GM18909 (cell line): ENCODE measurements at regions not wholly inside any gene's neighbourhood (a gene's known extent, or its start where the extent isn't known, plus 50 kb on each side); places are given as distances from the start of the nearest gene placed in this dataset.
"Not testable (repeated sequence)": the region's sequence is repeated elsewhere in the genome, so short reads cannot be mapped to it uniquely, and the experiment has no call there.

Experiments used
- ATAC-seq: cut with Tn5 transposase; IDR thresholded peaks from one replicate; pipeline ENCODE4 v1.9.1; 2021; ENCODE audit warnings: mild to moderate bottlenecking; ENCODE audit not compliant: unreplicated experiment, poor library complexity

GRCh38 chr2:208793434-208793833, 386.8 kb downstream of the PTH2R start:
- ATAC-seq, result no peak

GRCh38 chr2:208794288-208794975, 387.8 kb downstream of the PTH2R start:
- no peak for ATAC-seq

DNA sequence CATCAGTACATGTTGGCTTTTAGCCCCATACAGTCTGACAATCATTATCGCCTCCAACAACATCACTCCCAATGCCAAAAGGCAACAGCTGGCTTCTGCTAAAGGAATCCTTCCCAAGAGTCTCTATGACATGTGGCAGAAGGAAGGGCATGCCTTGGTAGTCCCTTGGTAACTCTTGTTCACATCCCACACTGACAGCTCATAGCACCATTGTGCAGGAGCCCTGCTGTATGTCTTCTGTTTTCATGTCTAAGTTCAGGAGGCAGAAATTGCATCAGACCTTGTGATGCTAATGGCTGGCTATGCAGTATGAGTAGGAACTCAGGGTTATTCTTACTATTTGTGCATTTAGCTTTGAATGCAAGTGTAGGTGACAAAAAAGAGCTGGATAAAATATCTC, 392.1 kb downstream of the PTH2R start:
- no peak for ATAC-seq

- no peak for ATAC-seq
These were observed 392.8 kb downstream of the PTH2R start for GRCh38 chr2:208799397-208799796.

GRCh38 chr2:208800887-208801286, 394.3 kb downstream of the PTH2R start:
- ATAC-seq, result not testable (repeated sequence)

DNA sequence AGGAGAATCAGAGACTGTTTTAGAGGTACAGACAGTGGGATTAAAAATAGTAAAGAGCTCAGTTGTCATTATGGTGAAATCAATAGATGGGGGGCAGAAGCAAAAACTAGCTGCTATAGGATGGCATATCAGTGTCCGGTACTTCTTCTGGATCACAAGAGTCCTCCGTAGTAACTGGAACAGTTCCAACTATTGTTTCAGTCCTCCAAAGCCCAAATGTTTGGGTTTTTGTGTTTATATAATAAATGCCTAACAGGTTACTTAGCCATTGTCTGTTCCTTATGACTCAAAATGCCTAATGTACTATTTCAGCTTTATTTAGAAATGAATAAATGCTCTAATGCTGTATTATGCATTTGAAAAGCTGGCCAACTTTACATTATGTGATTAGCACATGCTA, 401.2 kb downstream of the PTH2R start:
- no peak for ATAC-seq

GRCh38 chr2:208811885-208812284, 405.3 kb downstream of the PTH2R start:
- ATAC-seq, result not testable (repeated sequence)

DNA sequence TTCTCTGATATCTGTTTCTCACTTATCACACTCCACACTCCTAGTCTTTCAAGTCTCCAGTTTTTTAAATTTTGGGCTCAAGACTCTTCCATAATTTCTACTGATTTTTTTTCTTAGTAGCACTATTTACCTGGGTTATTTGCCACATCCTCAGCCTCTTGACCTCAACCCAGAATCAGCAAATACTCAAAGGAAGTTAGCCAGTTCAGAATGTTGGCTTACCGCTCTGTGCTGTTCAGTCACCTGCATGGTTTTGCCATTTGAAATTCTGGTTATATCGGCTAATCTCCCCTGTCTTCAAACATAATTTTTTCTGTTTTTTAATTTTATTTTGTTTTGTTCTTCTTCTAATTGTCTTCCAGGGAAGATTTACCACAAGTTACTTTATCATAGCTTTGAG, 412.6 kb downstream of the PTH2R start:
- ATAC-seq, result no peak

GRCh38 chr2:208820014-208820688, 413.6 kb downstream of the PTH2R start:
- peak; percentile 97 for ATAC-seq

DNA sequence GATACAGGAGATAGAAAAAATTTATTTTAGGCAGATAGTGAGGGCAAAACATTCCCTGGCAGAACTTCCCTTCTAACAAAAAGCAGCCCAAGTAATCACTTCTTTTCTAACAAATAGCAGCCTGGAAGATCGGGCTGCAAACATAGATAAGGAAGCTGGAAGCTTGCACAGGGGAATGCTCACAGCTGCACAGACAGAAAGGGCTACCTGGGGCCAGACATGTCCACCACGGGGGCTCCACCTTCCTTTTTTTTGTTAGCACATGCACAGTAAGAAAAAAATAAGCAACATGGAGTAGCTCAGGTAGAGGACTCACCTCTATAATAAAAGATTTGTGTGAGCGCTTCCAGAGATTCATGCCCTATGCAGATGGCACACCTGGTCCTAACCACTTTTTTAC, 420.5 kb downstream of the PTH2R start:
- no peak for ATAC-seq

GRCh38 chr2:208827549-208828221, 421.1 kb downstream of the PTH2R start:
- ATAC-seq, result no peak

GRCh38 chr2:208830203-208830602, 423.6 kb downstream of the PTH2R start:
- ATAC-seq, result no peak

DNA sequence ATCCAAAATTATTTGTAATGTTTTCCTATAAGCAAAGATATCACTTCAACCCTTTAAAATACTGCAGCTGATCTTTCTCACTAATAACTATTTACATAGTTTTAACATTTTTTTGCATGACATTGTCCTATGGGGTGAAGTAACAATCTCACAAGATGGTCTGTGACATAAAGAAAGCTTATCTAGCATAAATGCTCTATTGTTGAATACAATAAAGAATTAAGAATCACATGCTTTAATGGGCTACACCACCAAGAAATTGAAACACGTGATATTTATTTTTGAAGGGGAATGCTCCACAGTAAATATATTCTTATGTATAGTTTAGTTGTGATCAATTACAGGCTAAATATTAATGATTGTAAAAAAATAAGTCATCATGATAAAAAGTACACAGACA, 441.1 kb downstream of the PTH2R start:
- no peak for ATAC-seq

GRCh38 chr2:208854717-208855116, 448.1 kb downstream of the PTH2R start:
- ATAC-seq, result no peak

GRCh38 chr2:208867374-208867773, 460.8 kb downstream of the PTH2R start:
- ATAC-seq, result no peak

DNA sequence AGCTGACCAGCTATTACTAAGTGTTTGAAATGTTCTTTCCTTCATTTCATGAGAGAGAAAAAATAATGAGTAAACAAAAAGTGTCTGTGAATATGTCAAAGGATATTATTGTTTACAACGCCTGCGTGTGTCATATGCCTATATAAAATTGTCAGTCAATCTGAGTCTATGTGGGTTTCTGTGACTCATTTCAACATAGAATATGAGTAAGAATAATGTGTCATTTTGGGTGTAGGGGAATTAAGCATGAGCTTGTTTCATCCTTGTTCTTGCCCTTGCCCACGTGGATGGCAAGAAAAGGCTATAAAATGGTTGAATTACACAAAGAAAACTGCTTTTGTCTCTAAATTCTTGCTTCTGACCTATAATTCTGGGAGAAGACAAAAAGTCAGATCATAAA, 466.0 kb downstream of the PTH2R start:
- no peak for ATAC-seq

- no peak for ATAC-seq
These were observed 473.1 kb downstream of the PTH2R start for GRCh38 chr2:208879666-208880065.

- no peak for ATAC-seq
These were observed 473.6 kb downstream of the PTH2R start for GRCh38 chr2:208880171-208880570.

DNA sequence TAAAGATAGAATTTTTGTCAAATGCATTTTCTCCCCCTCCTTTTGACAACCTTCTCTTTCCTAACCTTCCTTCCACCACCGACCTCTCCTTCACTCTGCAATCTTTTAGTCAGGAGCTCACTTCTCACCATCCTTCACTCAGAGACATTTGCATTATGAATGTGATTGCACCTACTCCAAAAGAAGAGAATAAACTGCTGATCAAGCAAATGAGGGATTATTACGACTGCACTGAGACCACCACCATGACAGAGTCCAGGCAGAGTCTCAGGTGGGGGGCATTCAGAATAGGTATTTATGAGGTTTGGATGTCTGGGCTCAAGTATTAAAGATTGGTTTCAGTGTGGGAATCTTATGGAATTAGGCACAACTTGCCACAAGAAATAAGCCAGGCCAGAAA, 483.9 kb downstream of the PTH2R start:
- no peak for ATAC-seq

- ATAC-seq, result no peak
These were observed 485.6 kb downstream of the PTH2R start for GRCh38 chr2:208892203-208892602.

DNA sequence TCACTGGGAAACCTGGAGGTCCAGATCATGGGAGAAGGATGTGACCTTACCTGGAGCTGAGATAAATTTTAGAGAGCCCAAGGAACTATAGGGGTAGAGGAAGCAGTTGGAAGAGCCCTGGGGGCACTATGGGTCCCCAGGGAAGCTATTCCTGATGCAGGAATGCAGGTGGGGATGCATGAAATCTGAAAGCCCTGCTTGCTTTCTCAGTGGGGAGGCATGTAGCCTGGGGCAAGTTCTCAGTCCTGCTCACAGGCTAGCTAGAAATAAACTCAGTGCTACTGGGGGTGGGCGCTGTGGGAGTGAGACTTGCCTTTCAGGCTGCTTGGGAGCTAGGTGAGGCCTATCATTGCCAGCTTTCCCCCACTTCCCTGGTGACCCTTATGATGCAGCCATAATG, 499.7 kb downstream of the PTH2R start:
- ATAC-seq, result no peak

DNA sequence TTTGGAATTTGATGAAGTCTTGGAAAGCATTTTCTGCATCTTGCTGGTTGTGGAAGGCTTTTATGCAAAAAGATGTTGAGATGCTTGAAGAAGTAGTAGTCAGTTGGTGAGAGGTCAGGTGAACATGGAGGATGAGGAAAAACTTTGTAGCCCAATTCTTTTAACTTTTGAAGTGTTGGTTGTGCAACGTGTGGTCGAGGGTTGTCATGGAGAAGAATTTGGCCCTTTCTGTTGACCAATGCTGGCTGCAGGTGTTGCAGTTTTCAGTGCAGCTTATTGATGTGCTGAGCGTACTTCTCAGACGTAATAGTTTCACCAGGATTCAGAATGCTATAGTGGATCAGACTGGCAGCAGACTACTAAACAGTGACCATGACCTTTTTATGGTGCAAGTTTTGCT, 508.4 kb upstream of the MAP2 start:
- no peak for ATAC-seq
